K562 (cell line): ENCODE measurements at regions not wholly inside any gene's neighbourhood (a gene's known extent, or its start where the extent isn't known, plus 50 kb on each side); places are given as distances from the start of the nearest gene placed in this dataset.

Experiments used
- ATAC-seq: fragments of 200-7000 bp; cut with Tn5 transposase; 3 replicates; pipeline ENCODE4 v1.9.1; 2020; ENCODE audit warnings: moderate library complexity
- BruUV-seq: library from RNA; stranded (reverse); fragments of 400-500 nt; replicated peaks from 2 replicates; lab custom pipeline; 2021; lab: Mats Ljungman, UMichigan
- CTCF ChIA-PET: fragments of 300-600 bp; formaldehyde crosslinking; extraction: SDS; loops from one replicate; lab custom pipeline; 2021; ENCODE audit warnings: low intra/inter-chr PET ratio; lab: Yijun Ruan, JAX
- POLR2A ChIA-PET: fragments of 300-600, 350-650 bp; sonication (Branson Sonifier 250); formaldehyde crosslinking; extraction: SDS; loops from one replicate; lab custom pipeline; 2021; ENCODE audit warnings: antibody characterized with exemption, inconsistent platforms; lab: Yijun Ruan, JAX
- DNase-seq, 4 experiments: peaks; one replicate each; pipeline versions ENCODE4 v3.0.0 to v3.0.0-alpha.2; 2011 to 2018; ENCODE audit warnings: low spot score in 3 of 4, mixed read lengths in 3 of 4; ENCODE audit errors: extremely low read depth in 1 of 4
- FAIRE-seq: peaks from 2 replicates; lab custom pipeline; 2011; peaks lifted over from hg19 to GRCh38; lab: Jason Lieb, UNC
- H2AFZ ChIP-seq: 2 replicates; pipeline ENCODE4 v1.6.0; 2011; ENCODE audit warnings: low read depth, low read length, control low read depth, inconsistent platforms
- H3K27ac ChIP-seq: fragments of 200-600 bp; 3 replicates; pipeline ENCODE4 v1.8.0; 2011; ENCODE audit warnings: low read depth, mild to moderate bottlenecking, control low read depth, inconsistent platforms, low read length, moderate library complexity, mixed read lengths; ENCODE audit errors: extremely low read depth
- H3K27me3 ChIP-seq, 2 experiments: fragments of 300-600 bp in 1 of 2; 2 replicates in 1 of 2; 3 replicates in 1 of 2; pipeline versions ENCODE4 v1.6.0 to v1.8.0; 2011; ENCODE audit warnings: inconsistent platforms in 2 of 2, low read length in 2 of 2, mild to moderate bottlenecking in 1 of 2, mixed read lengths in 1 of 2, moderate library complexity in 1 of 2; ENCODE audit not compliant: control insufficient read depth in 2 of 2, insufficient read depth in 2 of 2
- H3K36me3 ChIP-seq: fragments of 300-600 bp; 3 replicates; pipeline ENCODE4 v1.8.0; 2011; ENCODE audit warnings: mild to moderate bottlenecking, low read length, inconsistent platforms; ENCODE audit not compliant: control insufficient read depth, insufficient read depth
- H3K4me1 ChIP-seq, 2 experiments: fragments of 200-600 bp in 1 of 2; replicated peaks in 1 of 2; 2 replicates in 1 of 2; 3 replicates in 1 of 2; pipeline versions ENCODE4 v1.5.1 to v1.8.0; 2011; ENCODE audit warnings: inconsistent platforms in 2 of 2, low read length in 2 of 2, mild to moderate bottlenecking in 1 of 2, mixed read lengths in 1 of 2, moderate library complexity in 1 of 2; ENCODE audit not compliant: control insufficient read depth in 2 of 2, insufficient read depth in 2 of 2
- H3K4me2 ChIP-seq: 2 replicates; pipeline ENCODE4 v1.6.1; 2011; ENCODE audit warnings: low read length, control low read depth, inconsistent platforms, mixed read lengths; ENCODE audit not compliant: insufficient read depth
- H3K4me3 ChIP-seq: fragments of 200-600 bp; sonication (generic), shearing (Covaris generic); 2 replicates; pipeline ENCODE4 v1.5.1; 2016; ENCODE audit warnings: control low read depth, inconsistent platforms
- H3K79me2 ChIP-seq: fragments of 200-600 bp; 3 replicates; pipeline ENCODE4 v1.8.0; 2011; ENCODE audit warnings: low read length, inconsistent platforms; ENCODE audit not compliant: control insufficient read depth, insufficient read depth
- H3K9ac ChIP-seq, 2 experiments: 2 replicates each; pipeline versions ENCODE4 v1.6.0 to v1.6.1; 2011; ENCODE audit warnings: low read depth in 2 of 2, low read length in 2 of 2, control low read depth in 1 of 2, inconsistent platforms in 1 of 2, mild to moderate bottlenecking in 1 of 2, mixed read lengths in 1 of 2; ENCODE audit not compliant: insufficient read depth in 1 of 2
- H3K9me1 ChIP-seq: one replicate; pipeline ENCODE4 v1.6.0; 2011; ENCODE audit warnings: inconsistent platforms, mild to moderate bottlenecking, low read length, moderate library complexity; ENCODE audit not compliant: control insufficient read depth, insufficient read depth
- H3K9me3 ChIP-seq: replicated peaks from 2 replicates; pipeline ENCODE4 v1.5.1; 2011; ENCODE audit warnings: low read depth, low read length, inconsistent platforms; ENCODE audit not compliant: control insufficient read depth, insufficient read depth
- H4K20me1 ChIP-seq: replicated peaks from 2 replicates; pipeline ENCODE4 v1.6.1; 2011; ENCODE audit warnings: low read length, inconsistent platforms, mixed read lengths; ENCODE audit not compliant: control insufficient read depth, insufficient read depth
- HCFC1 ChIP-seq: IDR thresholded peaks from 2 replicates; pipeline ENCODE4 v1.6.1; 2012; ENCODE audit warnings: low read depth, low read length, improper control_type of control experiment
- PRDM10 ChIP-seq: fragments of 450-650 bp; IDR thresholded peaks from 2 replicates; pipeline ENCODE4 v1.6.1; 2018; ENCODE audit not compliant: partially characterized antibody
- ZFP91 ChIP-seq: sonication (generic); formaldehyde crosslinking; IDR thresholded peaks from 2 replicates; pipeline ENCODE4 v1.8.0; 2022; ENCODE audit warnings: mild to moderate bottlenecking, missing genetic modification reagents
- WGBS: fragments of 100-300 bp; shearing (Covaris generic); methylation state at CpG from one replicate; pipeline ENCODE4 v1.1.6; 2016; ENCODE audit warnings: low coverage, mixed read lengths; ENCODE audit not compliant: insufficient coverage; ENCODE audit errors: missing lambda C conversion rate; 5-methylcytosine and 5-hydroxymethylcytosine counted together
- in situ Hi-C: fragments of 300-500 bp; cut with MboI; formaldehyde crosslinking; loops from 4 replicates; pipeline ENCODE4 v1.15.0; 2018; ENCODE audit warnings: inconsistent platforms, mixed read lengths
- intact Hi-C: fragments of 100-400 bp; cut with micrococcal nuclease; formaldehyde crosslinking; loops from 2 replicates; pipeline ENCODE4 v1.14.2; 2022

GRCh38 chr14:101117543-101117942, 214.0 kb upstream of the RTL1 start:
- ChIA-PET CTCF (no interaction called here), POLR2A (no interaction called here)
- Histone ChIP-seq H2AFZ (no peak overlapping the region), H3K9ac (no peak overlapping the region), H3K27ac (no peak overlapping the region), H3K4me1 (peaks cover 0 to 5% of the 10 kb centered on the region in 2 experiments; a peak in 1 of 5 replicates), H4K20me1 (no peaks in the 10 kb centered on the region), H3K9me1 (no peaks in the 10 kb centered on the region), H3K27me3 (peaks cover 0 to 39% of the 10 kb centered on the region in 2 experiments; a peak in 4 of 5 replicates), H3K9me3 (no peaks in the 10 kb centered on the region), H3K4me3 (no peak overlapping the region), H3K4me2 (no peak overlapping the region), H3K79me2 (no peaks in the 10 kb centered on the region), H3K36me3 (no peaks in the 10 kb centered on the region)
- no TSS peak for BruUV-seq
- FAIRE-seq (no peak), DNase-seq (no peak), ATAC-seq (no peak)
- no peak for TF ChIP-seq ZFP91 (CRISPR knock-in tag)
- 0% methylated on average over 1 of the region's 2 CpGs for WGBS
- in situ Hi-C loops (no loop called here), intact Hi-C loops (no loop called here)

- no peak overlapping the region for H3K27ac ChIP-seq
- H3K4me1 ChIP-seq = peaks cover 0 to 5% of the 10 kb centered on the region in 2 experiments; a peak in 1 of 5 replicates
- H3K4me3 ChIP-seq = no peak overlapping the region
- no peaks in the 10 kb centered on the region for H3K9me1 ChIP-seq
- peaks cover 0 to 40% of the 10 kb centered on the region in 2 experiments; a peak in 4 of 5 replicates for H3K27me3 ChIP-seq
- ATAC-seq (no peak), FAIRE-seq (no peak), DNase-seq (no peak)
- ChIA-PET CTCF (no interaction called here), POLR2A (no interaction called here)
- no peaks in the 10 kb centered on the region for H3K36me3 ChIP-seq
- intact Hi-C loops (no loop called here), in situ Hi-C loops (no loop called here)
- TF ChIP-seq HCFC1 (no peak), PRDM10 (no peak)
- H3K4me2 ChIP-seq = no peak overlapping the region
- H3K79me2 ChIP-seq = no peaks in the 10 kb centered on the region
- no peak overlapping the region for H3K9ac ChIP-seq
- no peaks in the 10 kb centered on the region for H4K20me1 ChIP-seq
- no TSS peak for BruUV-seq
- H2AFZ ChIP-seq = no peak overlapping the region
- WGBS = 0% methylated on average over 4 of the region's 4 CpGs
- no peaks in the 10 kb centered on the region for H3K9me3 ChIP-seq
Measured at GRCh38 chr14:101118233-101118632, 214.7 kb upstream of the RTL1 start.
